DOHH2 (cell line): ENCODE measurements at regions not wholly inside any gene's neighbourhood (a gene's known extent, or its start where the extent isn't known, plus 50 kb on each side); places are given as distances from the start of the nearest gene placed in this dataset.

Source experiments
- H3F3A ChIP-seq: fragments of 200-600 bp; sonication (generic), shearing (Covaris generic); 2 replicates; pipeline ENCODE4 v1.6.0; 2016; ENCODE audit warnings: antibody characterized with exemption, mild to moderate bottlenecking; ENCODE audit not compliant: control insufficient read depth, insufficient read depth
- H3K27ac ChIP-seq: fragments of 200-600 bp; sonication (generic); 2 replicates; pipeline ENCODE4 v1.5.1; 2014; ENCODE audit warnings: low read depth, mild to moderate bottlenecking, low read length, moderate library complexity
- H3K27me3 ChIP-seq: fragments of 200-600 bp; sonication (generic); 2 replicates; pipeline ENCODE4 v1.6.1; 2014; ENCODE audit warnings: mild to moderate bottlenecking, low read length, mixed read lengths; ENCODE audit not compliant: control insufficient read depth
- H3K36me3 ChIP-seq: fragments of 200-600 bp; sonication (generic); 2 replicates; pipeline ENCODE4 v1.6.1; 2014; ENCODE audit warnings: mild to moderate bottlenecking, low read length, moderate library complexity, mixed read lengths; ENCODE audit not compliant: control insufficient read depth
- H3K4me1 ChIP-seq: fragments of 200-600 bp; sonication (generic); 2 replicates; pipeline ENCODE4 v1.6.1; 2014; ENCODE audit warnings: mild to moderate bottlenecking, low read length, mixed read lengths; ENCODE audit not compliant: control insufficient read depth
- H3K4me2 ChIP-seq: fragments of 200-600 bp; sonication (generic); 2 replicates; pipeline ENCODE4 v1.6.0; 2014; ENCODE audit warnings: mild to moderate bottlenecking, low read length, moderate library complexity
- H3K4me3 ChIP-seq: fragments of 200-600 bp; sonication (generic); 2 replicates; pipeline ENCODE4 v1.5.1; 2014; ENCODE audit warnings: mild to moderate bottlenecking, low read length, mixed read lengths
- H3K79me2 ChIP-seq: fragments of 200-600 bp; sonication (generic); 2 replicates; pipeline ENCODE4 v1.6.1; 2014; ENCODE audit warnings: mild to moderate bottlenecking, low read length, mixed read lengths; ENCODE audit not compliant: control insufficient read depth
- H3K9me2 ChIP-seq: fragments of 200-600 bp; sonication (generic); replicated peaks from 2 replicates; pipeline ENCODE4 v1.6.1; 2014; ENCODE audit warnings: mild to moderate bottlenecking, low read length, mixed read lengths; ENCODE audit not compliant: control insufficient read depth
- H3K9me3 ChIP-seq: fragments of 200-600 bp; sonication (generic); 2 replicates; pipeline ENCODE4 v1.6.1; 2014; ENCODE audit warnings: antibody characterized with exemption, low read length, mixed read lengths; ENCODE audit not compliant: control insufficient read depth, insufficient read depth
- H4K20me1 ChIP-seq: fragments of 200-600 bp; sonication (generic); 2 replicates; pipeline ENCODE4 v1.6.0; 2014; ENCODE audit warnings: low read depth, mild to moderate bottlenecking, antibody characterized with exemption, low read length, moderate library complexity; ENCODE audit not compliant: control insufficient read depth, insufficient read depth
- CTCF ChIP-seq: fragments of 200-600 bp; sonication (generic); IDR thresholded peaks from one replicate; pipeline ENCODE4 v1.5.1; 2014; ENCODE audit warnings: antibody characterized with exemption, mild to moderate bottlenecking, low read depth, low read length; ENCODE audit not compliant: poor library complexity, severe bottlenecking
- EZH2phosphoT487 ChIP-seq: fragments of 200-600 bp; sonication (generic); IDR thresholded peaks from 2 replicates; pipeline ENCODE4 v1.6.1; 2017; ENCODE audit warnings: borderline replicate concordance, mild to moderate bottlenecking, antibody characterized with exemption, low read length, moderate library complexity, mixed read lengths

GRCh38 chr19:28667348-28667977, 545.5 kb downstream of the UQCRFS1 start:
- no peak overlapping the region for H3K4me2 ChIP-seq
- H3K36me3 ChIP-seq = no peaks in the 10 kb centered on the region
- no peak overlapping the region for H3K27ac ChIP-seq
- peaks cover 8% of the 10 kb centered on the region; the same call in 1 of the 2 replicates for H3K9me3 ChIP-seq
- TF ChIP-seq CTCF (no peak), EZH2phosphoT487 (no peak)
- H3K4me3 ChIP-seq = no peak overlapping the region
- no peaks in the 10 kb centered on the region for H3K4me1 ChIP-seq
- H3F3A ChIP-seq = no peaks in the 10 kb centered on the region
- no peaks in the 10 kb centered on the region for H3K79me2 ChIP-seq
- H4K20me1 ChIP-seq = no peaks in the 10 kb centered on the region
- no peaks in the 10 kb centered on the region for H3K9me2 ChIP-seq
- no peaks in the 10 kb centered on the region for H3K27me3 ChIP-seq

- no peak for TF ChIP-seq CTCF
- no peak for TF ChIP-seq EZH2phosphoT487
- no peaks in the 10 kb centered on the region for H4K20me1 ChIP-seq
- no peaks in the 10 kb centered on the region for H3F3A ChIP-seq
- H3K36me3 ChIP-seq = no peaks in the 10 kb centered on the region
- no peak overlapping the region for H3K4me2 ChIP-seq
- H3K27me3 ChIP-seq = no peaks in the 10 kb centered on the region
- H3K27ac ChIP-seq = no peak overlapping the region
- no peaks in the 10 kb centered on the region for H3K79me2 ChIP-seq
- peaks cover 8% of the 10 kb centered on the region; the same call in 1 of the 2 replicates for H3K9me3 ChIP-seq
- no peaks in the 10 kb centered on the region for H3K9me2 ChIP-seq
- no peaks in the 10 kb centered on the region for H3K4me1 ChIP-seq
- no peak overlapping the region for H3K4me3 ChIP-seq
These were observed 547.2 kb downstream of the UQCRFS1 start for GRCh38 chr19:28665748-28666147.

- H3K9me3 ChIP-seq = peaks cover 4% of the 10 kb centered on the region; the same call in 1 of the 2 replicates
- H4K20me1 ChIP-seq = no peaks in the 10 kb centered on the region
- no peak overlapping the region for H3K4me2 ChIP-seq
- no peak overlapping the region for H3K4me3 ChIP-seq
- TF ChIP-seq EZH2phosphoT487 (no peak), CTCF (no peak)
- no peaks in the 10 kb centered on the region for H3F3A ChIP-seq
- H3K4me1 ChIP-seq = no peaks in the 10 kb centered on the region
- no peaks in the 10 kb centered on the region for H3K36me3 ChIP-seq
- H3K27me3 ChIP-seq = no peaks in the 10 kb centered on the region
- H3K79me2 ChIP-seq = no peaks in the 10 kb centered on the region
- H3K9me2 ChIP-seq = no peaks in the 10 kb centered on the region
- H3K27ac ChIP-seq = no peak overlapping the region
These were observed 556.3 kb downstream of the UQCRFS1 start for GRCh38 chr19:28656644-28657043.
